OCI-M1 (cell line): ENCODE measurements at regions not wholly inside any gene's neighbourhood (a gene's known extent, or its start where the extent isn't known, plus 50 kb on each side); places are given as distances from the start of the nearest gene placed in this dataset.

Experiments
- DNase-seq: peaks from one replicate; lab custom pipeline; 2025; lab: John Stamatoyannopoulos, UW

DNA sequence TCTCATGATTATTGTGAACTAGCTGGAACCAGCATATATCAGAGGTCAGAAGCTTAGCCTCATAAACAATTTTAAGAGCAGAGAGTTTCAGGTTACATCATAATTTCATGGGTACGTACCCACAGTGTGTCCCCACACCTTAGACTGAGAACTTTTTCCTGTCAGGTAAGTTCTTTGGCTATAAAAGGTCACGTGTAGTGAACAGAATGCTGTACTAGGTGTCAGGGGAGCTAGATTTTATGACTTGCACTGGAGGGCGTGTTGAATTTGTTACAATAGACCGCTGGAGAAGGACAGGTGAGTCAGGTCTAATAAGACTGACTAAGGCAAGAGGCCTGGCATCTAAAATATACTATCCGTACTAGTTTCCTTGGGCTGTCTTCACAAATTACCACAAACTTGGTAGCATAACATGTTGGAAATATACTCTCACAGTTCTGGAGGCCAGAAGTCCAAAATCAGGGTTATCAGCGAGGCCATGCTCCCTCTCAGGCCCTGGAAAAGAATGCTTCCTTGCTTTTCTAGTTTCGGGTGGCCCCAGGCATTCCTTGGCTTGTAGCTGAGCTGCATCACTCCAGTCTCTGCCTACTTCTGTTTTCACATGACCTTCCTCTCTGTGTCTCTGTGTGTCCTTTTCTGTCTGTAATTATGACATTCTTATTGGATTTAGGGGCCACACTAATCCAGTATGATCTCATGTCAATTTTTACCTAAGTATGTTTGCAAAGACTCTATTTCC lies 512.0 kb upstream of the NR3C2 start:
- no peak for DNase-seq

DNA sequence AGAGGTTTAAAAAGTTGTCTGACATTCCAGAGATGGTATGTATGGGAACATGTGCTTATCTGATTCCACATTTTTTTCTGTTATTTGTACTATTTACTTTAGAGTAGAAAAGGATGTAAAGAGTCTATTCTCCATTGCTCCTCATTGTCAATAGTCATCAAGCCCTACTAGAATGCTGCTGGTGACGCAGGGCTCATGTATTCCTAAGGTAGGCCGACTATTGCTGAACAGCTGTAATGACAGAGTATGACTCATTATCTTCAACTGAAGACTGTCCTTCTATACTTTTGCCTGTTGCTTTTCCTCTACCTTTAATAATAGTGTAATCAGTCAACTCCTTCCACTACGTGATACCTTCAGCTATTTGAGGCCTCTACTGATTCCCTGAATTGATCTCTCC lies 509.1 kb upstream of the NR3C2 start:
- no peak for DNase-seq

DNA sequence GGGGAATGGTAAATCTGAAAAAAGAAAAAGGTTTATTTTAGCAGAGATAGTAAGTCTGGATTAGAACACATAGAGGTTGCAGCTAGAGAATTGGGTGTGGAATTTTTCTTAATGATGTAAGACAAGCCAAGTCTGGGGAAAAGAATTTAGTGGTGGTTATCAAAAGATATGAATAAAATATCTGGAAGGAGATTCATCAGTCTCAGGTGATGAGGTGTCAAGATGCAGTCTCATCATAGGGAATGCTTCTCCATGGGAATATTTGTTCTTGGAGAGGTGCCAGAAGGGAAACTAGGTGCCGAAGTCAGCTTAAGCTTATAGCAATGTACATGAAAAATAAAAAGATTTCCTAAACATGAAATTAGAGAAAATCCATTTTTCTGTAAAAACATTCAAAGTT lies 504.1 kb upstream of the NR3C2 start:
- DNase-seq, result no peak

DNA sequence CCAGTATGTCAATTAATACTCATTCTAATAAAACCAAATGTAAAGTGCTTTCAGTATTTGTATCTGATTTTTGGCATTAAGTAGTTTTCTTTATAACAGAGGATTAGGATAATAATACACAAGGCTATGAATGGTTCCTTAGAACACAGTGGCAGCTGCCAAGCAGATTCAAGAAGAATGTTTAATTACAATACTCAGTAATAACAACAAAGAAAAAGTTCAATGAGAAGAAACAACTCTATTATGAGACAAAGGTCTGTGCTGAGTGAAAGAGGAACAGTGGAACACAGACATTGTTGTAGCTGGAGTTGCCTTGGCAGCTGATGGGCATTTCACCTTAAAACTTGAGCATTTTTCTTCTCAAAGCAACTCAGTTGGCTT lies 502.6 kb upstream of the NR3C2 start:
- no peak for DNase-seq

DNA sequence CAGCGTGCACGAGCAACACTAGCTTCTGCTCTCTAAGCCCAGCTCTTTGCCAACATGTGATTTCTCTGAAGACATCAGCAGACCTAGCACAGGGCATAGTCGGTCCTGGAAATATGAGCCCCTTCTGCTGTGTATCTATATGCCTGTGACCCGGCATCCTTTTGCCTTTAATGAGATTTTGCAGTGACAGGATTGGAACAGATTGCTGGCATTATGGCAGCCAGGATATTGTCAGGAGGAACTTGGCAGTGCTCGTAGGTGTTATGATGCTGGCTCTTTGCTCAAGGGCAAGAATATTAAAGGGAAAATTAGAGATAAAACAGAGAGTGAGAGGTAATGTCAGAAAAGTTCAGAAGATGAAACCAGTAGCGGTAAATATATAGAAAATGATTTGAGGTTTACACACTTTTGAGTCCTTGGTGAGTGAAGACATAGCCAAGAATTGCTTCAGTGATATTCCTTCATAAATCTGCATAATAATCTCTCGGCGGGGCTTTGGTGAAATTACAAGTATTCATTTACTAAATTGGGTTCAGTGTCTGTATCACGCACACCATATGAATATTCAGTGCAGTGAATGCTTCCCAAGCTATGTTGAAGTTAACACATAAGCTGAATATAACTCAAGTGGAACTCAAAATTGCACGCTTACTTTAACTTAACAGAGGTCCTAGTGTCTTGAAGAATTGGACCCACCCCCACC lies 502.1 kb upstream of the NR3C2 start:
- DNase-seq, result no peak

DNA sequence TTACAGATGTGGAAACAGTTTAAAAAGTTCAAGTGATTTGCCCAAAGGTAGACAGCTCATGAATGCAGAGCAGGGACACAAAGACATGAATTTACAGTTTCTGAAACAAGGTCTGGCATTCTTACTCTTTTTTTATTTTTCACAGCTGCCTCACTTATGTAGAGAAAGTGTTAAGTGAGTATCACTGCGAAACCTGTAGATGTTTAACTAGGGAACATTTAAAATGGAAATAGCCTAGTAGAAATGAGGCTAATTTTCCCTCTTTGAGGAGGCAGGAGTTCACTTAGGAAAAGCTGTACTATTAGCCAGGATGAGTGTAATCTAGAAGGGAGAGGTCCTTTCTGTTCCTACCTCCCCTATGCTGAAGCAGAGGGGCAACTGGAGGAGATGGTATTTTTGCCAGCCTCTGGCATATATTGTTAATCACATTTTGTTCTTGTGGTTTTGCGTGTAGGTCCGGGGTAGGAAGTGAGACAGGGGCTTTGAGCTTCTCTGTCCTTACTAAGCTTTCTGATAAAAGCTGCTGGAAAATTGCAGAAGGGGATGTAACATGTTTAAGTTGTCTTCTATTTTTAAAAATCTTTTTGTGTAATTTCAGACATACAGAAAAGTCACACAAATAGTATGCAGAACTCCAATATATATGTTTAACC lies 492.8 kb upstream of the NR3C2 start:
- DNase-seq, result peak; percentile 52

DNA sequence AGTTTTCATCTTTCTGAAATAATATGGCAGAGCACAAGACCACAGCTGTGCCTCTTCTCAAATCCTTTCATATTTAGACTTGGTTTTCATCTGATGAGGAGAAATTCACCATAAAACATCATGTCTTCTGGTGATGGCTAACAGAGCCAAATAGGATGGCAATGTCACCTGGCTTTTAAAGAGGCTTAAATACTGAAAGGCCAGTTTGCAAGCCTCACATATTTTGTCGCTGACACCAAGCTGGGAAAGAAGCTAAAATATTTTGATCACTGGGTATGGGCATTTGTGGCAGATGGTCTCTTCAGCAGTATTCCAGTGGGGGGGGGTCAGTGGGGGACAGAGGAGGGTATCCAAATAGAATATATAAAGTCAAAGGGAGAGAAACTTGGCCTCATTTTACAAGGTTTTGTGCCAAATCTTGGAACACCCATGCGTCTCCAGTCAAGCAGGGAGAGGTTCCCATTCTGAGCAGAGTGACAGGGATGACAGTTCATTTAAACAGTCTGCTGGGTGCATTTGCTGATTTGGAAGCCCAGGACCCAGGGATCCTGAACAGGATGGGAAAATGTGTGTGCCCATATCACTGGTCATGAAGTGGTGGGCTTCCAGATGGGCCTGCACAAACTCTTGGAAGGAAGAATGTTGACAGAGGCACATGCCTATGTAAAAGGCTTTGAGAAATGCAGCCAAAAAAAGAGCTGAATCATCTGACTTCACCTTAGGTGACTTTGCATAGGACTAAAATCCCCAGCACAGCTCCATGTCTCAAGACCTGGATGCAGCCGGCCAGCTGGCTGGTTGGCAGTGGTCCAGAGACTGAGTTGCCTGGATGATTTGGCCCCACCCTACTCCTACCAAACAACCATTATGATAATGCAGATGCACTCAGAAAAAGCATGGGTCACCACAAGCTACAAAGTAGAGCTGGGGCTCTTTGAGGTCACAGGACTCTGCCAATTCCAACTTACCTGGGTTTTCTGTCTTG lies 484.4 kb upstream of the NR3C2 start:
- DNase-seq, result no peak

DNA sequence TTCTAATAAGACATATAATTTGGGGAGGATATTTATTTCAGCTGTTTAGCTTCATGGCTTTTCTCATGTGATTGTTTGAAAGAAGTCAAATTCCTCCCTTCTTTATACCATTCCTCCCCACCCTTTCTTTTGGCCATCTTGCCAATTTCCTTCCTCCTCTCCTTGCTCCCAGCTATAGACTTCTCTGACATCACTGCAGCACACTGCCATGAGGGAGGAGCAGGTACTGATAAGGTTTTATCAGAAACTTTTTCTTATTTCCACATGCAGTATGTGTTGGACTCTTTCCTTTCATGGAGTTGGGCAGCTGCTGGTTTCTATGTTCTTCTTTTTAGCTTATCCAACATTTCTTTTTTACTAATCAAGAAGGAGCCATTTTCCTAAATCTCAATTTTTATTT lies 481.7 kb upstream of the NR3C2 start:
- peak; percentile 39 for DNase-seq

DNA sequence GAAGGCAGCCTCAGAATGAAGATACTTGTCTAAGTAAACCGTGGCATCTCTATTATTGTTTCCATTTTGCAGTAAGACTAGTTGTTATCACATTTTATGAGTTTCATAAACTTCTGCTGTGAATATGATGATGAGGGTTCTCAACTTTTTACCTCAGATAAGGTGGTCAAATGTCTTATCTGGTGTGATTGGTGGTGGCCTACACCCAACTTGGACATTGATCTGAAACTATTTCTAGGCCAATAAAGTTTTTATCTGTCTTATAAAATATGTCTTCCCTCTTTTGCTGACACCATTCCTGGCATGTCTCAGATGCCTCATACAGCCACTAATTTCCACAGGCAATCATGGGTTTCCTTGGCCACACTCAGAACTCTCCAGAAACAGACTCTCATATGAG lies 480.3 kb upstream of the NR3C2 start:
- no peak for DNase-seq

DNA sequence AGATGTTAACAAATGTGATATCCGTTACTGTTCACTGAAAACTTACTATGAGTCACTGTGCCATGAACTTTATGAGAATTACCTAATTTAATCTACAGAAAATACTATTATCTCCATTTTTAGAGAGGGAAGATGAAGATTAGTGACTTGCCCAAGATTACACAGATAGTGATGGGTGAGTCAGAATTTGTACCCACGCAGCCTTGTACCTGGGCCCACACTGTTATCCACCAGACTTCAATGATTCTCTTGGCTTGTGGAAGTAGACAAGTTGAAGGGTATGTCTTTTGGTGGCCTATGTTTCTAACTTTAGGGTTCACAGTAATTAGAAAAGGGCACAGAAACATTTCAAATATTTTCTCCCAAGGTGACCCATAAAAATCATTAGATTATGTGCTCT lies 472.5 kb upstream of the NR3C2 start:
- DNase-seq, result no peak

DNA sequence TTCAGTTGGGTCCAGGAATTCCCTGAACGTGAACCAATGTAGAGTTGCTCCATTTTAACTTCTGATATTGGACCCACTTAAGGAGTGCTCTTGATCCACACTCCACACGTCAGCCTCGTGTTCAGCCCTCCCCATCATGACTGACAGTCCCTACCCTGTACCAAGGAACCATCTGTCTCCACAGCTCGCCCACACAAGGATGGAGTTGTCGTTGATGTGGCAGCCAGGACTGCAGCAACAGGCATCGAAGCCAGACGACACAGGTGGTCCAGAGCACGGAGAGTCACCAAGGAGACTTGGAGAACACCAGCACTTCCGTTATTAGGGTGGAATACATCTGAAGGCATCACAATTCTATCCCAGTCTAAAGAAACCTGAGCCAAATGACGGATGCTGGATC lies 472.1 kb upstream of the NR3C2 start:
- DNase-seq, result no peak

DNA sequence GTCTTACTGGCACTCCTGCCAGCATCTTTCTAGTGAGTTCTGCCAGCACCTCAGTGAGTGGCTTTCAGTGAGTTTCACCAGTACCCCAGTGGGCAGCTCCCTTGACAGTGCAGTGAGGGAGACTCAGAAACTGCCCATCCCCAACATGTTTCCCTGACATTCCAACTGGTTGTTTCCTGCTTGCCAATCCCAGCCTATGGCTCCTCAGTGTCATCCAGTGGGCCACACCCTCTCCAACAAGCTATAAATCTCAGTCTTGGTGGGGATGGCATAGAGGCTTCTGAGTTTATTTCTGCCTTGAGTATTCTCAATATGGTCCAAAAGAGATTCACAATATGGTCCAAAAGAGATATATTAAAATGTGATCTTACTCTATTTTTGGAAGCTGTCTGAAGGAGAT lies 461.2 kb upstream of the NR3C2 start:
- DNase-seq, result no peak

DNA sequence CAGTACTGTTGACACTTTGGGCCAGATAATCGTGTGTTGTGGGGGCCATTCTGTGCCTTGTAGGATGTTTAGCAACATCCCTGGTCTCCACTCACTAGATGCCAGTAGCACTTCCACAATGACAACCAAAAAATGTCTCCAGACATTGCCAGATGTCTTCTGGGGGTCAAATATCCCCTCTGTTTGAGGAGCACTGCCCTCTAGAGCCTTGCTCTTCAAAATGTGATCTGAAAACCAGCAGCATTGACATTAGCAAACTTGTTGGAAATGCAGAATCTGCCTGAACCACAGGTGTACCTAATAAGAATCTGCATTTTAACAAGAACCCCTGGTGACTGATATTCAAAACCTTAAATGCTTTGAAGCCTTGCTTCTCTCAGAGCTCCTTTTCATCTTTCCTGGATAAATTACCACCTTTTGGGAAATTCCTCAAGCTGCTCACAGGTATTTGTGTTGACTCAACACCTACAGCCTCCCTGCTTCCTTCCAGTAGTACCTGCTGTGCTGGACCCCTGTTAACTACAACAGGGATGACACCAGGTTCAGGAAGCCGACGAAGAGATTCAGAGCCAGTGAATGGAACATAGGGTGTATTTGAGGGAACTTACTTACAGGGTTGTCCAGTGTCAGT lies 459.0 kb upstream of the NR3C2 start:
- no peak for DNase-seq

DNA sequence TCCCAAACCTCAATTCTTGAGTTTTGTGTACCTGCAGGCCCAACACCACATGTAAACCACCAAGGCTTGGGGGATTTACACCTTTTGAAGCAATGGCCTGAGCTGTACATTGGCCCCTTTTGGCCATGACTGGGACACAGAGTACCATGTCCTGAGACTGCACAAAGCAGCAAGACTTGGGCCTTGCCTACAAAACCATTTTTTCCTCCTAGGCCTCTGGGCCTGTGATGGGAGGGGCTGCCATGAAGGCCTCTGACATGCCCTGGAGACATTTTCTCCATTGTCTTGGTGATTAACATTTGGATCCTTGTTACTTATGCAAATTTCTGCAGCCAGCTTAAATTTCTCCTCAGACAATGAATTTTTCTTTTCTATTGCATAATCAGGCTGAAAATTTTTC lies 455.9 kb upstream of the NR3C2 start:
- DNase-seq, result peak; percentile 18

DNA sequence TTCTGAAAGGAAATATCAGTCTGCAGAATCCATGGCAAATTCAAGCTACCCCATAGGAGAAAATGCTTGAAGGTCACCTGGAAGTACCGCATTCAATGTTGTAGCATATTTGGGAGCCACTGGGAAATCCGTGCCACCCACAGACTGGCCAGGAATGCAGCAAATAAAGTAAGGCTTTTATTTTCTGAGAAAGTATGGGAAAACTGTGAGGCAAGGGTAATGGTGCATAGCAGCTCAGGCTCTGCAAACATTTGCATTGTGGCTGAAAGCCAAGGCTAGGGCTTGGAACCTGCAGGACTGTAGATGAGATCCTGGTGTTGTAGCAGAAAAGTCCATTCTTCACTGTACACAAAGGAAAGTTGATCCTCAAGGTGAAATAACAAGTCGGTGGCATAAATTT lies 450.9 kb upstream of the NR3C2 start:
- DNase-seq, result no peak

DNA sequence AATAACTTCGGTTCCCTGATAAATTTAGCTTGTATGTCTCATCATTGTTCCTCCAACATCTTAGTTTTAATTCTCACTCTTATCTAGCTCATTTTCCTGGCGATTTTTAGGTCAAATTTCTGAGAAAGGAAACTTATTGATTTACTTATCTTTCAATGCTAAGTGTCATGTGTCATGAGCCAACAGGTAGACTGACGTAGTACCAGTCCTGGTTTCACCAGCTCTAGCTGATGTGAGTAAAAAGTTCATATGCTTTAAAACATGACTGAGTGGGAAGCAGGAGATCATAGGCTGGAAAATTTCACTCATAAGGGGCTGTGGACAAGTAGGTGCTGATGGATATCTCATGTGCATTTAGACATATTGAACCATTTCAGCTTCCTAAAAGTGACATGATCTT lies 441.7 kb upstream of the NR3C2 start:
- no peak for DNase-seq

DNA sequence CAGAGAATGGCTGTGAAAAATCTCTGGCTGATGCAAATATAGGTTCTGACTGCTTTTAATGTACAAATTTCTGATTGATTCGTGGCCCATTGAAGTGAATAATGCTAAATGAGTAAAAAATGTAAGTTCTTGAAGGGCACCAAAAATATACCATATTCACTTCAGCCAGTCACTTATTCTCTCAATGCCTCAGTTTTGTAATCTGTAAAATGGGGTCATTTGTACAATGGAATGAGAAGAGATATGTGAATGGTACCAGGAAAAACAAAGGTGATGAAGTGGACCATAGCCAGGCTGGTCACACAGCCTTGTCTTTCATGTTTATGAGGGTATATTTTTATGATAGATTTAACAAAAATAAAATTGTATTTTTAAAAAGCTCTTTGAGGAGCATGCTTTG lies 441.2 kb upstream of the NR3C2 start:
- no peak for DNase-seq

DNA sequence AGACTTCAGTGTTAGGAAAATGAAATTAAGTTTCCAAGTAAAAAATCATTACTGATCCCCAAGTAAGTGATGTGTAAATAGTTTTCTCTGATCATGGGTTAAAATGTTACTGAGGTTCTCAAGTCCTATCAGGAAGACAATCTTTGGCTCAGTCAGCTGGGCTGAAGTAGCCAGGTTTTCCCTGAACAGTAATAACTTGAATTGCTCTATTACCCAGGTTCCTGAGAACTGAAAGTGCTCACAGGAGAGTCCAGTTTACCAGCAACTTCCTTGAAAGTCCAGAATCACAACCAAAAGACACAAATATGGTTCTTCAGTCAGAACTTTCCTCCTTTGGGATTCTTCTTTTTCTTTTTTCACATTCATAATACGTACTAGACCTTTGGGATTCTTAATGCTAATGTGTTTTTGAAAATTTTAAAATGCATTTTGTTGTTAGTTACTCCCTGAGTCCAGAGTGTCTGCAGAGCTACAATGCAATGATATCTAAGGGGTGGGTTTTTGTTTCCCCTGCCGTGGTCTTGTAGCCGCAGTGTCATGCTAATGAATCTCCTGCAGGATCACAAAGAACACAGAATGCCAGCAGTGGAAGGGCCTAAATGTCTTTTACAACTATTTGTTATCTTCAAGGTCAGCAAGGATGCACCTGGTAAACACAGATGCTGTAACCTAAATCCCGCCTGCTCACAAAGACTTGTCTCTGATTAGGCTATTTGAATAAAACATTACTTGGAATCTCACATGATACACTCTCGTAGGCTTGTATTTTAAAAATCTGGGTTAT lies 439.8 kb upstream of the NR3C2 start:
- DNase-seq, result no peak

DNA sequence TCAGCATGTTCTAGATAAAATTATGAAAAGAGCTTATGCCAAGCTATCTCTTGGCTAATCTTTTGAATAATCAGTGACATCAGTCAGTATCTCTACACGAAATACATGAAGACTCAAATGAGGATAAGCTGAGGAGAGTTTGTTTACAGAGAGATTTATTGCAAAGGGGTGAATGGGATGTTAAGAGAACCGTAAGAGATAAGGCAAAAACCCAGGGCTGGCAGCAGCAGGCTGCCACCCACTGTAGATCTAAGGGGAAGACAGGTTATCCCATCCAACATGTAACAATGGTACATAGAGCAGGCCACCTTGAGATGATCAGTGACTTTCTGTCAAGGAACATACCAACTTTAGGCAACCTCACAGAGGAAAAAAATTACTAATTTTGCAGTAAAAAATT lies 432.1 kb upstream of the NR3C2 start:
- peak; percentile 37 for DNase-seq

DNA sequence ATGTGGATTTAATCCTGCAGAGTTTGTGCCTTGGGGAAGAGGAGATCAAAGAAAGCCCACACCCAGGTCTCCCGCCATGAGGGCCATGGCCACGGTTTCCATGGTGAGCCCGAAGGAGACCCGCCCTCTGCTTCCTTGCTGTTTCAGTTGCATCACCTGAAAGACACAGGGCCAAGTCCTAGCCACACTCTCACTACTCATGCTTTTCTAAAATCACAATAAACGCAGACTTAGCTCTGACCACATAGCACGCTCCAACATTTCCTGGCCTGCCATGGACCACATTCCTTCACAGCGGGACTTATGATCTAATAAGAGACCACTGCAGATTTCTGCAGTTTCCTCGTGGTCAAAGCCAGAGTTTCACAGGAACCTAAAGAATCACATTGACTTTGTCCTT lies 426.0 kb upstream of the NR3C2 start:
- DNase-seq, result no peak

DNA sequence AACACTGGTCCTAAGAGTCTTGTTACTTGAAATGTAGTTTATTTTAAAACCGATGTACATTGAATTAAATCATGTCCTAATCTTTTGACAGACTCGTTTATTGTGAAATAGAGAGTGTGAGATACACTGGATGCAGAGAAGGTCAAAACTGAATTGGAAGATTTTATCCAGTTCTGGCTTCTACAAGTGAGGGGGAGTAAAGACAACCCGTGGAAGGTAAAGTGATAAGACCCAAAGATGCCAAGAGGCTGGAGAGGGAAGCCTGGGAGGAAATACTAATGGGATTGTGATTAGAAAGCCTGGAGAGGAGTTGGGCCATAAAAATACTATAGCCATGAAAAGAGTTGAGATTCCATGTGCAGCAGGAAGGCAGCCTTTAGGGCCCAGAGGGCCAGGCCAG lies 424.5 kb upstream of the NR3C2 start:
- DNase-seq, result no peak
